HG03045 (cell line): ENCODE measurements at regions not wholly inside any gene's neighbourhood (a gene's known extent, or its start where the extent isn't known, plus 50 kb on each side); places are given as distances from the start of the nearest gene placed in this dataset.
"Not testable (repeated sequence)": the region's sequence is repeated elsewhere in the genome, so short reads cannot be mapped to it uniquely, and the experiment has no call there.

Source experiments
- ATAC-seq: cut with Tn5 transposase; IDR thresholded peaks from one replicate; pipeline ENCODE4 v1.9.1; 2021; ENCODE audit warnings: mild to moderate bottlenecking, moderate library complexity; ENCODE audit not compliant: unreplicated experiment

GRCh38 chr16:29173371-29174305, 188.8 kb downstream of the LAT start:
- not testable (repeated sequence) for ATAC-seq

- ATAC-seq, result not testable (repeated sequence)
Observed at GRCh38 chr16:29172098-29172724, 187.4 kb downstream of the LAT start.

DNA sequence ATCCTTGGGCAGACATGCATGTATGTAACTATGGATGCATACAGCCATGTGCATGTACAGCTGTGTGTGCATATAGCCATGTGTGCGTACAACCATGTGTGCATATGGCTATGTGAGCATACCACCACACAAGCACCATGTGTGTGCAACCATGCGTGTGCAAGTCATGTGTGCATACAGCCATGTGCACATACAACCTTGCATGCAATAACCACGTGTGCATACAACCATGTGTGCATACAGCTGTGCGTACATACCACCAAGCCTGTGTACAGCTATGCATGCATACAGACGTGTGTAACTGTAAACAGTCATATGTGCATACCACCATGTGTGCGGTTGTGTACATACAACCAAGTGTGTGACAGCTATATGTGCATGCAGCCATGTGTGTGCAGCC, 186.4 kb downstream of the LAT start:
- ATAC-seq, result not testable (repeated sequence)

GRCh38 chr16:29170393-29171119, 185.7 kb downstream of the LAT start:
- ATAC-seq, result not testable (repeated sequence)

GRCh38 chr16:29169295-29169994, 184.6 kb downstream of the LAT start:
- not testable (repeated sequence) for ATAC-seq

DNA sequence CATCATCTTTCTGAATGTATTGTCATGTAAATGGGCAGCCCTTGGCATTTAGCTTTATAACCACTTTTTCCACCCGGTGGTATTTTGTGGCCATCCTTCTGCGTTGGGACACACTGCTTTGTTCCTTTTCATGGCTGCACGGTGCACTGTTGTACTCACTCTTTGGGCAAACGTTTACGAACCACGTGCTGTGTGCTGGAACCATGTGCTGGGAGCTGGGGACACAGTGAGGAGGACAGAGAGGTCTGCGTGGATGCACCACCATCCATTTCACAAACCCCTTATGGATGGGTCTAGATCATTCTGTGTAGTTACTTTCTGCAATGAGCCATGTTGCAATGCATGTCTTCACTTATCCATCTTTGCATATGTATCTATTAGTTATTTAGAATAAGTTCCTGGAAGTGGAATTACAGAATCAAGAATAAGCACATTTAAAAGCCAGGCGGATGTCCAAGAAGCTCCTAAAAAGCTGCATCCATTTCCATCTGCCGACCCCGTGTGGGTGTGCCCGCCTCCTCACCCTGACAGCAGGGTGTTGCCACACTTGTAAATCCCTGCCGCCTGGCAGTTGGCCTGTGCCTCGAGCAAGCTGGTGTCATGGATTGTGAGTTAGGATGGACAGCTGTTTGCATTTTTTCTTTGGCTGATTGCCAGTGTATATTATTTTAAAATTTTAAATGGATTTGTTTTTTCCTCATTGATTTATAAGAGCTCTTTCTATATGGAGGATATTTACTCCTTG, 183.8 kb downstream of the LAT start:
- ATAC-seq, result not testable (repeated sequence)

- ATAC-seq, result not testable (repeated sequence)
Observed at GRCh38 chr16:29164442-29165089, 179.7 kb downstream of the LAT start.

DNA sequence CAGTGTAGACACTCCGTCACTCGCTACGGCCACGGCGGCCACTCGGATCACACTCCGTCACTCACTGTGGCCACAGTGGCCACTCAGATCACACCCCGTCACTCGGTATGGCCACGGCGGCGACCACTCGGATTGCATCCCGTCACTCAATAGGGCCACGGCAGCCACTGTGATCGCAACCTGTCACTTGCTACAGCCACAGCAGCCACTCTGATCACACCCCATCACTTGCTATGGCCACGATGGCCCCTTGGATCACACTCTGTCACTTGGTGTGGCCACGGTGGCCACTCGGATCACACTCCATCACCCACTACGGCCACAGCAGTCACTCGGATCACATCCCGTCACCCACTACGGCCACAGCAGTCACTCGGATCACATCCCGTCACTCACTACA, 175.3 kb downstream of the LAT start:
- not testable (repeated sequence) for ATAC-seq

GRCh38 chr16:29159603-29160002, 174.8 kb downstream of the LAT start:
- ATAC-seq, result not testable (repeated sequence)

GRCh38 chr16:29158785-29159184, 173.9 kb downstream of the LAT start:
- ATAC-seq, result no peak

DNA sequence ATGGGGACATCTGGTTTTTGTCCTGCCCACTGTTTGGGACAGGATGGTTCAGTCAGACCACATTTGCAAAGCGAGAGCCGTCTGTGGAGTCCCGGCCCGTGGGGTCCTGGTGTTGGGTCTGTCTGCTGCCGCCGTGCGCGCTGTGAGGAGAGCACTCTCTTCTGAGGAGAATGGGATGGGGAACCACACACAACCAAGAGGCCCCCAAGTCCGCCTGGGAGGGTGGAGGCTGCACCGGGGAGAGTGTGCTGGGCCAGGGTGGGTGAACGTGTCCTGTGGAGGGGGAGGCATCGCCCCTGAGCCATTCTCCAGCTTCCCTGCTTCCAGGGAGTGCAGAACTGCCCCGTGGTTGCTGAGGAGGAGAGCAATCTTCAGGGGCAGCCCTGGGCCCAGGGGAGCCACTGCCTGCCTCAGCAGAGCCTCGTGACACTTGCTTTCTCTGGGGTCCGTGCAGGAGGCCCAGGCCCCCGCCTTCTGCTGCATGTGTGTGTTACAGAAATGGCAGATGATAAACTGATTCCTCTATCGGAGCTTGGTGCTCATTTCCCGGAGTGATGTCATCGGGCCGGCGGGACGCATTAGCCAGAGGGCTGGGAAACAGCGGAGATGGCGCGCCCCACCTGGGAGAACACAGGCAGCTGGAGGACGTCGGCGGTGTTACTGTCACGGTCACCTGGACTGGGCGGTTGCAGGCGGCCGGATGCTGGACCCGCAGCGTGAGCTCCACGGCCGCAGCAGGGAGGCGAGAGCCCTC, 173.4 kb downstream of the LAT start:
- ATAC-seq, result not testable (repeated sequence)

- ATAC-seq, result not testable (repeated sequence)
Observed at GRCh38 chr16:29157051-29157923, 172.4 kb downstream of the LAT start.

GRCh38 chr16:29156511-29156910, 171.7 kb downstream of the LAT start:
- no peak for ATAC-seq

GRCh38 chr16:29155866-29156200, 171.0 kb downstream of the LAT start:
- ATAC-seq, result not testable (repeated sequence)

DNA sequence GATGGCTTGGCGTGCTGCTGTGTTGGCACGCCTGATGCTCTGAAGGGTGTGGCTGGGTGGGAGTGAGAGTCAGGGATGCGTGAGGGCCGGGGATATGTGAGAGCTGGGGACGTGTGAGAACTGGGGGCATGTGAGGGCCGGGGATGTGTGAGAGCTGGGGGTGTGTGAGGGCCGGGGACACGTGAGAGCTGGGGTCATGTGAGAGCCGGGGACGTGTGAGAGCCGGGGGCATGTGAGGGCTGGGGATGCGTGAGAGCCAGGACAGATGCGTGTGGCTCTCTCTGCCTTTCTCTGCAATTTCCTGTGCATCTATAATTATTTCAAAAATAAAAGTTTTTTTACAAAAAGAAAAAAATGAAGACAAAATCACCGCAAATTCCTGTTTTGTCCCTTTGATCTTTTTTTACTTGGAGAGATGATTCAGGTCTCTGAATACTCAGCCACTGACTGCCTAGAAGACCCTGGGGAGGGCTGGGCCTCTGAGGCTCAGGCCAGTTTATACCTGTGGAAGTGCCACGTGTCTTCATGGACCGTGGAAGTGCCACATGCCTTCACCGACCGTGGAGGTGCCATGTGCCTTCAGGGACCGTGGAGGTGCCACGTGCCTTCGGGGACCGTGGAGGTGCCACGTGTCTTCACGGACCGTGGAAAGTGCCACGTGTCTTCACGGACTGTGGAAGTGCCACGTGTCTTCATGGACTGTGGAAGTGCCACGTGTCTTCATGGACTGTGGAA, 170.4 kb downstream of the LAT start:
- not testable (repeated sequence) for ATAC-seq

- ATAC-seq, result no peak
Observed at GRCh38 chr16:29154676-29155121, 169.8 kb downstream of the LAT start.

DNA sequence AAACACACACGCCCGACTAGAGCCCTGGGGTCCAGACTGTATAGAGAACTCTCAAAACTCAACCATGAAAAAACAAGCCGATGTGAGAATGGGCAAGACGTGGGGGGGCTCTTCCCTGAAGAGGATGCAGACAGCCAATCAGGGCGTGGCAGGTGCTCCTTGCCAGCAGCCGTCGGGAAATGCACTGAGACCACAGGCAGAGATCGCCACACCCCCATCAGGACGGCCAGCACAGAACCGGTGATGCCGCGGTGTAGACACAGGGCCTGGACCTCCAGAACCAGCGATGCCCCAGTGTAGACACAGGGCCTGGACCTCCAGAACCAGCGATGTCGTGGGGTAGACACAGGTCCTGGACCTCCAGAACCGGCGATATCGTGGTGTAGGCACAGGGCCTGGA, 169.2 kb downstream of the LAT start:
- no peak for ATAC-seq
